ENCODE measurements at regions not wholly inside any gene's neighbourhood (a gene's known extent, or its start where the extent isn't known, plus 50 kb on each side); places are given as distances from the start of the nearest gene placed in this dataset.
A peak's percentile ranks its signal among the peaks of the same experiment; 100 is the strongest.

- DNase-seq: no peak
- H3K27me3 ChIP-seq (ENCODE audit: control insufficient read depth, insufficient read depth, low read length): peaks cover 19% of the 10 kb centered on the region
- H3K27ac ChIP-seq (ENCODE audit: low read length): no peak overlapping the region
- H3K9me3 ChIP-seq (replicated peaks; ENCODE audit: control insufficient read depth, low read depth, low read length): no peaks in the 10 kb centered on the region
- H3K36me3 ChIP-seq (ENCODE audit: control insufficient read depth, insufficient read depth, low read length): no peaks in the 10 kb centered on the region
- H3K4me1 ChIP-seq (ENCODE audit: control insufficient read depth, insufficient read depth, low read length): peaks cover 4% of the 10 kb centered on the region
- 79% methylated on average over 4 of the region's 9 CpGs for WGBS (ENCODE audit: insufficient coverage)
- no peak overlapping the region for H3K4me3 ChIP-seq (ENCODE audit: low read length)
Observed at GRCh38 chr17:73877962-73878361, 233.7 kb upstream of the SDK2 start.

DNA sequence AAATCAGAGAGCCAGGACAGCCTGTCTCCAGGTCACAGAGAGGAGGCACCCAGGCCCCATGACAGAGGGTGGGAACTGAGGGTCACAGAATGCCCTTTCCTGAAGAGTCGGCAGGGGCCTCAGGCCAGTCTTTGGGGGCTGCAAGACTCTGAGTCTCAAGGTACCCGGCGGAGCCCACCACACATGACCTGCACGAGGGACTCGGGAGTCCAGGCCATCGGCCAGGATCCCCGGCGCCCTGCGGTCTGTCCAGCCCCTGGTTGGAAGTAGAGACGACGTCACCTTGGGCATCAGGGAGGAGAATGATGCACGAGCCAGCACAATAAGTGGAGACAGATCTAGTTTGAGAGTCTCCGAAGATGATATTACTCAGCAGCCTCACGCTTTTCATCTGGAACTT, 234.7 kb upstream of the SDK2 start:
- Histone ChIP-seq H3K27me3 (ENCODE audit: control insufficient read depth, insufficient read depth, low read length) (peaks cover 24% of the 10 kb centered on the region), H3K36me3 (ENCODE audit: control insufficient read depth, insufficient read depth, low read length) (no peaks in the 10 kb centered on the region), H3K4me3 (ENCODE audit: low read length) (no peak overlapping the region), H3K9me3 (replicated peaks; ENCODE audit: control insufficient read depth, low read depth, low read length) (no peaks in the 10 kb centered on the region), H3K4me1 (ENCODE audit: control insufficient read depth, insufficient read depth, low read length) (peaks cover 4% of the 10 kb centered on the region), H3K27ac (ENCODE audit: low read length) (no peak overlapping the region)
- 41% methylated on average over 11 of the region's 14 CpGs for WGBS (ENCODE audit: insufficient coverage)
- DNase-seq: peak; percentile 49

DNA sequence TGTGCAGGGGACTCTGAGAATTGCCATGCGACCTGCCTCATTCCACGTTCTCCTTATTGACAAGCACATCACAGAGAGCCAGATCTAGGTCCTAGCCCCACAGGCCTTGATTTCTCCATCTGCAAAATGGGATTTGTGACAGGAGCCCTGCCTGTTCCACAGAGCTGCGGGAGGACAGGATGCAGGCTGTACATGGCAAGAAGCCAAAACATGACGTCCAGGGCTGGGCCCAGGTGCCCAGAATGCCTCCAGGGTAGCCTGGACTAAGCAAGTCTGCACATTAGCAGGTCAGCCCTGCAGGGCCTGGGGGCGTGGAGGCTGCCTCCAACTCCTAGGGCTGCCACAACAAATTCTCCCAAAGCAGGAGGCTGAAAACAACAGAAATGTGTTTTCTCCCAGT, 235.7 kb upstream of the SDK2 start:
- no peak overlapping the region for H3K4me3 ChIP-seq (ENCODE audit: low read length)
- H3K9me3 ChIP-seq (replicated peaks; ENCODE audit: control insufficient read depth, low read depth, low read length): no peaks in the 10 kb centered on the region
- WGBS (ENCODE audit: insufficient coverage): 60% methylated on average over 5 of the region's 5 CpGs
- no peaks in the 10 kb centered on the region for H3K36me3 ChIP-seq (ENCODE audit: control insufficient read depth, insufficient read depth, low read length)
- H3K27me3 ChIP-seq (ENCODE audit: control insufficient read depth, insufficient read depth, low read length): peaks cover 27% of the 10 kb centered on the region
- H3K4me1 ChIP-seq (ENCODE audit: control insufficient read depth, insufficient read depth, low read length): peaks cover 4% of the 10 kb centered on the region
- DNase-seq: no peak
- H3K27ac ChIP-seq (ENCODE audit: low read length): no peak overlapping the region

DNA sequence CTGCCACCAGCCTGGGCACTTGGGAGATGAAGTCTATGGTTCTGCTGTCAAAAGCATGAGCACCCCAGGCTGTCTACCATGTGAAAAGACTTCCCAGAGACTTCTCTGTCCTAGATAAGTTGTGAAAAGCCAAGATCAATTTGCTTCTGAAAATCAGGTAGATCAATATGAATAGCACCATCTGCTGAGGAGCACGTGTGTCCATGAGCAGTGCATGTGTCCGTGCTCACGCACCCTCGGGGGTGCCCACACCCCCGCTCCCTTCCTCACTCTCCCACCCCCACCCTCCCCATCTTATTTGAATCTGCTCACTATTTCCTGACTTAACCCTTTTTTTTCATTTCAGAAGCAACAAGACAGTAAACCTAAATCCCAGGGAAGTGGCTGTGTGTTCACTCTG, 238.3 kb upstream of the SDK2 start:
- Histone ChIP-seq H3K4me1 (ENCODE audit: control insufficient read depth, insufficient read depth, low read length) (no peaks in the 10 kb centered on the region), H3K27me3 (ENCODE audit: control insufficient read depth, insufficient read depth, low read length) (peaks cover 29% of the 10 kb centered on the region), H3K9me3 (replicated peaks; ENCODE audit: control insufficient read depth, low read depth, low read length) (no peaks in the 10 kb centered on the region), H3K27ac (ENCODE audit: low read length) (no peak overlapping the region), H3K36me3 (ENCODE audit: control insufficient read depth, insufficient read depth, low read length) (no peaks in the 10 kb centered on the region), H3K4me3 (ENCODE audit: low read length) (no peak overlapping the region)
- no peak for DNase-seq
- 0% methylated on average over 2 of the region's 5 CpGs for WGBS (ENCODE audit: insufficient coverage)

DNA sequence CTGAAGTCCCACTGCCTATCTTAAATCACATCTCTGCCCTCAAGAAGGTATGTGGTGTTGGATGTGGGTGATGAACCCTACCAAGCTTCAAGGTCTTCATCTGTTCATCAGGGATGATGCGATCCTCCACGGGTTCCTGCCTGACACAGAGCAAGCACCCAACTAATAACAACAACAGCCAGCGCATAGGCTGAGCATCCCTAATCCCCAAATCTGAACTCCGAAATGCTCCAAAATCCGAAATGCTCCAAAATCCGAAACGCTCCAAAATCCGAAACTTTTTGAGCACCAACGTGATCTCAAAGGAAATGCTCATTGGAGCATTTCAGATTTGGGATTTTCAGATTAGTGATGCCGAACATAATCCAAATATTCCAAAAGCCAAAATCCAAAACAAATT, 238.9 kb upstream of the SDK2 start:
- H3K27me3 ChIP-seq (ENCODE audit: control insufficient read depth, insufficient read depth, low read length): peaks cover 29% of the 10 kb centered on the region
- no peak overlapping the region for H3K4me3 ChIP-seq (ENCODE audit: low read length)
- no peaks in the 10 kb centered on the region for H3K4me1 ChIP-seq (ENCODE audit: control insufficient read depth, insufficient read depth, low read length)
- H3K36me3 ChIP-seq (ENCODE audit: control insufficient read depth, insufficient read depth, low read length): no peaks in the 10 kb centered on the region
- no peaks in the 10 kb centered on the region for H3K9me3 ChIP-seq (replicated peaks; ENCODE audit: control insufficient read depth, low read depth, low read length)
- H3K27ac ChIP-seq (ENCODE audit: low read length): no peak overlapping the region
- no peak for DNase-seq
- 82% methylated on average over 7 of the region's 10 CpGs for WGBS (ENCODE audit: insufficient coverage)

- 71% methylated on average over 1 of the region's 3 CpGs for WGBS (ENCODE audit: insufficient coverage)
- DNase-seq: no peak
- no peaks in the 10 kb centered on the region for H3K36me3 ChIP-seq (ENCODE audit: control insufficient read depth, insufficient read depth, low read length)
- H3K27ac ChIP-seq (ENCODE audit: low read length): no peak overlapping the region
- no peaks in the 10 kb centered on the region for H3K9me3 ChIP-seq (replicated peaks; ENCODE audit: control insufficient read depth, low read depth, low read length)
- H3K4me3 ChIP-seq (ENCODE audit: low read length): no peak overlapping the region
- peaks cover 16% of the 10 kb centered on the region for H3K27me3 ChIP-seq (ENCODE audit: control insufficient read depth, insufficient read depth, low read length)
- H3K4me1 ChIP-seq (ENCODE audit: control insufficient read depth, insufficient read depth, low read length): no peaks in the 10 kb centered on the region
Observed at GRCh38 chr17:73887739-73888138, 243.5 kb upstream of the SDK2 start.

DNA sequence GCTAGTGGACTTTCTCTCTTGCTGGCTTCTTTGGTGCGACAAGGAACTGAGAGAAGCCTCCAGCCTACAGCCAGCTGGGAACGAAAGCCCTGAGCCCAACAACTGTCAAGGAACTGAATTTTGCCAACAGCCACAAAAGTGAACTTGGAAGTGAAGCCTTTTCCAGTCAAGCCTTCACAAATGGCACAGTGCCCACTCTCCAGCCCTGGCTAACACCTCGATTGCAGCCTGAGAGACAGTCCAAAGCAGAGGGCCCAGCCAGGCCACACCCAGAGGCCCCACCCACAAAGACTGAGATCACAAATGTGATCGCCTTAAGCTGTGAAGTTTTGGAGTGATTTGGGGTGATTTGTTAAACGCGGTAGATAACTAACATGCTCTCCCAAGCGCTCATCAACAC, 244.6 kb upstream of the SDK2 start:
- peak; percentile 22 for DNase-seq
- H3K4me3 ChIP-seq (ENCODE audit: low read length): no peak overlapping the region
- H3K36me3 ChIP-seq (ENCODE audit: control insufficient read depth, insufficient read depth, low read length): no peaks in the 10 kb centered on the region
- peaks cover 2% of the 10 kb centered on the region for H3K9me3 ChIP-seq (replicated peaks; ENCODE audit: control insufficient read depth, low read depth, low read length)
- no peaks in the 10 kb centered on the region for H3K4me1 ChIP-seq (ENCODE audit: control insufficient read depth, insufficient read depth, low read length)
- WGBS (ENCODE audit: insufficient coverage): 72% methylated on average over 3 of the region's 7 CpGs
- no peak overlapping the region for H3K27ac ChIP-seq (ENCODE audit: low read length)
- H3K27me3 ChIP-seq (ENCODE audit: control insufficient read depth, insufficient read depth, low read length): peaks cover 8% of the 10 kb centered on the region

DNA sequence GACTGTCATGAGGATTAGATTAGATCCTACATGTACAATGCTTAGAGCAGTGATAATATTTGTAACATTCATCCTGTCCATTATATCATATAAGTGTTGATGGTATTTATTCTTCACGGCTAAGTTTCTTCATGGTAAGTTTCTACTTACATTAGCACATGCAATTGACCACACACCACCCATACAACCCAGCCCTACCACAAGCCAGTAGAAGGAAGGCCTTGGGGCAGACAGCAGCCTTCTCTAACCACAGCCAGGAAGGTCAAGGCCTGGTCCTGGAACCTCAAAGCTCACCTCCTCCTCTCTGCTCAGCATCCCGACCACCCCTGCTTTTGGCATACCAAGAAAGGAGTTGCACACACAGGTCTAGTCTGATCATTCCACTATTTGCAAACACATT, 245.2 kb upstream of the SDK2 start:
- Histone ChIP-seq H3K9me3 (replicated peaks; ENCODE audit: control insufficient read depth, low read depth, low read length) (peaks cover 2% of the 10 kb centered on the region), H3K27ac (ENCODE audit: low read length) (no peak overlapping the region), H3K4me1 (ENCODE audit: control insufficient read depth, insufficient read depth, low read length) (no peaks in the 10 kb centered on the region), H3K36me3 (ENCODE audit: control insufficient read depth, insufficient read depth, low read length) (no peaks in the 10 kb centered on the region), H3K27me3 (ENCODE audit: control insufficient read depth, insufficient read depth, low read length) (peaks cover 6% of the 10 kb centered on the region), H3K4me3 (ENCODE audit: low read length) (no peak overlapping the region)
- no peak for DNase-seq
- no CpG with 5 or more reads among the region's 2 CpGs for WGBS (ENCODE audit: insufficient coverage)

GRCh38 chr17:73890831-73891405, 246.7 kb upstream of the SDK2 start:
- H3K36me3 ChIP-seq (ENCODE audit: control insufficient read depth, insufficient read depth, low read length): no peaks in the 10 kb centered on the region
- H3K27me3 ChIP-seq (ENCODE audit: control insufficient read depth, insufficient read depth, low read length): peaks cover 8% of the 10 kb centered on the region
- 57% methylated on average over 7 of the region's 8 CpGs for WGBS (ENCODE audit: insufficient coverage)
- DNase-seq: no peak
- H3K4me1 ChIP-seq (ENCODE audit: control insufficient read depth, insufficient read depth, low read length): no peaks in the 10 kb centered on the region
- H3K4me3 ChIP-seq (ENCODE audit: low read length): no peak overlapping the region
- peaks cover 2% of the 10 kb centered on the region for H3K9me3 ChIP-seq (replicated peaks; ENCODE audit: control insufficient read depth, low read depth, low read length)
- H3K27ac ChIP-seq (ENCODE audit: low read length): no peak overlapping the region

GRCh38 chr17:73895157-73895556, 250.9 kb upstream of the SDK2 start:
- Histone ChIP-seq H3K36me3 (ENCODE audit: control insufficient read depth, insufficient read depth, low read length) (no peaks in the 10 kb centered on the region), H3K4me3 (ENCODE audit: low read length) (no peak overlapping the region), H3K27ac (ENCODE audit: low read length) (no peak overlapping the region), H3K27me3 (ENCODE audit: control insufficient read depth, insufficient read depth, low read length) (peaks cover 25% of the 10 kb centered on the region), H3K4me1 (ENCODE audit: control insufficient read depth, insufficient read depth, low read length) (no peaks in the 10 kb centered on the region), H3K9me3 (replicated peaks; ENCODE audit: control insufficient read depth, low read depth, low read length) (peaks cover 2% of the 10 kb centered on the region)
- DNase-seq: no peak
- WGBS (ENCODE audit: insufficient coverage): no CpG with 5 or more reads among the region's 6 CpGs

DNA sequence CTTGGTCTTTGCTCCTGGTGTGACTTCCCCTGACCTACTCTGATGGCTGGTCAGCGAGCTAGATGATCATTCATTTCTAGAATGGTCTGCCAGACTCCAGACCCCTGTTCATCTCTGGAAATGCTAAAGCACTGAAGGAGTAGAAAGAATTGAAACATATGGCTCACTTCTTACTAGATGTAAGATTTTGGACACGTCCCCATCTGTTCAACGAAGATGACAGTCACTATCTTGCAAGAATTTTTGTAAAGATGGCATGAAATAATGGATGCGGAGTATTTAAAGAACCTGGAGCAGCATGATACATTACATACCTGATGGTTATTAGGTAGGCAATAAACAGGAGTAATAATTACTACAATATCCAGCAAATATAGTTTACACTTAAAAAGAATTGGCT, 252.7 kb upstream of the SDK2 start:
- Histone ChIP-seq H3K9me3 (replicated peaks; ENCODE audit: control insufficient read depth, low read depth, low read length) (peaks cover 2% of the 10 kb centered on the region), H3K27me3 (ENCODE audit: control insufficient read depth, insufficient read depth, low read length) (peaks cover 43% of the 10 kb centered on the region), H3K4me3 (ENCODE audit: low read length) (no peak overlapping the region), H3K4me1 (ENCODE audit: control insufficient read depth, insufficient read depth, low read length) (peaks cover 6% of the 10 kb centered on the region), H3K27ac (ENCODE audit: low read length) (no peak overlapping the region), H3K36me3 (ENCODE audit: control insufficient read depth, insufficient read depth, low read length) (no peaks in the 10 kb centered on the region)
- no peak for DNase-seq
- no CpG with 5 or more reads among the region's 4 CpGs for WGBS (ENCODE audit: insufficient coverage)

Measured in muscle of leg (tissue), 3 donors.